ENCODE measurements at regions not wholly inside any gene's neighbourhood (a gene's known extent, or its start where the extent isn't known, plus 50 kb on each side); places are given as distances from the start of the nearest gene placed in this dataset.

DNA sequence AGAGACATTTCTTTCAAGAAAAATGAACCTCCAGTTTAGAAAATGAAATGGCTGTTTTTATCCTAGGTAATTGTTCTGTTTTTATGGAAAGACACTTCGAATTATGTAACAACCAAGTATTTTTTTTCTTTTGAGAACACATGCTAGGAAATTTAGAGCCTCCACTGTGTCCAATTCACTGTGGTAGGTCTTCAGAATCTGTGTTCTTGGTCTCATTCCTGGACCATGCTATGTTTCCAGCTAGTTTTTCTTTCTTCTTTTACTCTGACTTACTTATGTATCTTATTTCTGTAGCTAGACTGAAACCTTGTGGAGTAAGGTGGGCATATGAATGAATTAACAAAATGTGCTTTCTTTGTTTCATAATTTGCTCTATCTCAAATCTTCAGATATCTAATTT lies 391.7 kb upstream of the KLHL29 start (continued):
- TF ChIP-seq, protein P1, sequence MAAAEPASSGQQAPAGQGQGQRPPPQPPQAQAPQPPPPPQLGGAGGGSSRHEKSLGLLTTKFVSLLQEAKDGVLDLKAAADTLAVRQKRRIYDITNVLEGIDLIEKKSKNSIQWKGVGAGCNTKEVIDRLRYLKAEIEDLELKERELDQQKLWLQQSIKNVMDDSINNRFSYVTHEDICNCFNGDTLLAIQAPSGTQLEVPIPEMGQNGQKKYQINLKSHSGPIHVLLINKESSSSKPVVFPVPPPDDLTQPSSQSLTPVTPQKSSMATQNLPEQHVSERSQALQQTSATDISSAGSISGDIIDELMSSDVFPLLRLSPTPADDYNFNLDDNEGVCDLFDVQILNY (CRISPR knock-in tag; IDR thresholded peaks at IDR 0.05), result no peak
- no peak for TF ChIP-seq SP1 (CRISPR knock-in tag; conservative IDR thresholded peaks at IDR 0.05)
- TF ChIP-seq, protein P2, sequence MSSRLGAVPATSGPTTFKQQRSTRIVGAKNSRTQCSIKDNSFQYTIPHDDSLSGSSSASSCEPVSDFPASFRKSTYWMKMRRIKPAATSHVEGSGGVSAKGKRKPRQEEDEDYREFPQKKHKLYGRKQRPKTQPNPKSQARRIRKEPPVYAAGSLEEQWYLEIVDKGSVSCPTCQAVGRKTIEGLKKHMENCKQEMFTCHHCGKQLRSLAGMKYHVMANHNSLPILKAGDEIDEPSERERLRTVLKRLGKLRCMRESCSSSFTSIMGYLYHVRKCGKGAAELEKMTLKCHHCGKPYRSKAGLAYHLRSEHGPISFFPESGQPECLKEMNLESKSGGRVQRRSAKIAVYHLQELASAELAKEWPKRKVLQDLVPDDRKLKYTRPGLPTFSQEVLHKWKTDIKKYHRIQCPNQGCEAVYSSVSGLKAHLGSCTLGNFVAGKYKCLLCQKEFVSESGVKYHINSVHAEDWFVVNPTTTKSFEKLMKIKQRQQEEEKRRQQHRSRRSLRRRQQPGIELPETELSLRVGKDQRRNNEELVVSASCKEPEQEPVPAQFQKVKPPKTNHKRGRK (CRISPR knock-in tag; IDR thresholded peaks at IDR 0.05; ENCODE audit: borderline replicate concordance), result no peak
- TF ChIP-seq, protein P3, sequence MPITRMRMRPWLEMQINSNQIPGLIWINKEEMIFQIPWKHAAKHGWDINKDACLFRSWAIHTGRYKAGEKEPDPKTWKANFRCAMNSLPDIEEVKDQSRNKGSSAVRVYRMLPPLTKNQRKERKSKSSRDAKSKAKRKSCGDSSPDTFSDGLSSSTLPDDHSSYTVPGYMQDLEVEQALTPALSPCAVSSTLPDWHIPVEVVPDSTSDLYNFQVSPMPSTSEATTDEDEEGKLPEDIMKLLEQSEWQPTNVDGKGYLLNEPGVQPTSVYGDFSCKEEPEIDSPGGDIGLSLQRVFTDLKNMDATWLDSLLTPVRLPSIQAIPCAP (CRISPR knock-in tag; IDR thresholded peaks at IDR 0.05), result no peak
- TF ChIP-seq GABPB1 (CRISPR knock-in tag; IDR thresholded peaks at IDR 0.05), result no peak
- no peak for TF ChIP-seq ZBTB21 (CRISPR knock-in tag; IDR thresholded peaks at IDR 0.05; ENCODE audit: borderline replicate concordance)
- TF ChIP-seq, protein P4, sequence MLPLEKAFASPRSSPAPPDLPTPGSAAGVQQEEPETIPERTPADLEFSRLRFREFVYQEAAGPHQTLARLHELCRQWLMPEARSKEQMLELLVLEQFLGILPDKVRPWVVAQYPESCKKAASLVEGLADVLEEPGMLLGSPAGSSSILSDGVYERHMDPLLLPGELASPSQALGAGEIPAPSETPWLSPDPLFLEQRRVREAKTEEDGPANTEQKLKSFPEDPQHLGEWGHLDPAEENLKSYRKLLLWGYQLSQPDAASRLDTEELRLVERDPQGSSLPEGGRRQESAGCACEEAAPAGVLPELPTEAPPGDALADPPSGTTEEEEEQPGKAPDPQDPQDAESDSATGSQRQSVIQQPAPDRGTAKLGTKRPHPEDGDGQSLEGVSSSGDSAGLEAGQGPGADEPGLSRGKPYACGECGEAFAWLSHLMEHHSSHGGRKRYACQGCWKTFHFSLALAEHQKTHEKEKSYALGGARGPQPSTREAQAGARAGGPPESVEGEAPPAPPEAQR (CRISPR knock-in tag; IDR thresholded peaks at IDR 0.05), result no peak
- TF ChIP-seq, protein P5, sequence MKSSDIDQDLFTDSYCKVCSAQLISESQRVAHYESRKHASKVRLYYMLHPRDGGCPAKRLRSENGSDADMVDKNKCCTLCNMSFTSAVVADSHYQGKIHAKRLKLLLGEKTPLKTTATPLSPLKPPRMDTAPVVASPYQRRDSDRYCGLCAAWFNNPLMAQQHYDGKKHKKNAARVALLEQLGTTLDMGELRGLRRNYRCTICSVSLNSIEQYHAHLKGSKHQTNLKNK (CRISPR knock-in tag; IDR thresholded peaks at IDR 0.05), result no peak
- TF ChIP-seq, protein P6, sequence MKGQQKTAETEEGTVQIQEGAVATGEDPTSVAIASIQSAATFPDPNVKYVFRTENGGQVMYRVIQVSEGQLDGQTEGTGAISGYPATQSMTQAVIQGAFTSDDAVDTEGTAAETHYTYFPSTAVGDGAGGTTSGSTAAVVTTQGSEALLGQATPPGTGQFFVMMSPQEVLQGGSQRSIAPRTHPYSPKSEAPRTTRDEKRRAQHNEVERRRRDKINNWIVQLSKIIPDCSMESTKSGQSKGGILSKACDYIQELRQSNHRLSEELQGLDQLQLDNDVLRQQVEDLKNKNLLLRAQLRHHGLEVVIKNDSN (CRISPR knock-in tag; IDR thresholded peaks at IDR 0.05), result no peak
- TF ChIP-seq ZNF138 (CRISPR knock-in tag; conservative IDR thresholded peaks at IDR 0.05), result no peak
- no peak for TF ChIP-seq MYBL2 (CRISPR knock-in tag; IDR thresholded peaks at IDR 0.05)

DNA sequence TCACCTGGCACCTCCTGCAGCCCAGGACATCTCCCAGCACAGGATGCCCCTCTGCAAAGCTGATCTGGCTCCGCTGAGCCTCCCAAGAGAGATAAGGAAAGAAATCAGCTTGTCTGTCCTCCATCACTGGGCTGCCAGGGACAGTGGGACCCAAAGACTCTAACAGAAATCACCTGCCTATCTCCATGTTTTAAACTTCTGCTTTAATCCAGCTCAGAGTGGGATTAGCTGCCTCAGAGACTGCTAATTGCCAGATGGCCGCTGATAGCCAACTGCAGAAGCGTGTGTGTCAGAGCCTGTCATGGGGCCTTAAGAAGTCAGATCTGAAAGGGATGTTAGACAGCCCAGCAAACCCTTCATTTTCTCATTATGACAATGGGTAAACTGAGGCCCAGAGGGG lies 389.4 kb upstream of the KLHL29 start:
- DNase-seq (ENCODE audit: low spot score) (no peak), ATAC-seq (no peak)
- Mint-ChIP-seq H3K9me3 (no peaks in the 10 kb centered on the region), H3K27me3 (ENCODE audit: low read depth) (no peaks in the 10 kb centered on the region), H3K4me3 (no peak overlapping the region), H3K36me3 (no peaks in the 10 kb centered on the region), H3K4me1 (peaks cover under 1% of the 10 kb centered on the region; the same call in 1 of the 2 replicates), H3K27ac (no peak overlapping the region)
- no peak for TF ChIP-seq GABPB1 (CRISPR knock-in tag; IDR thresholded peaks at IDR 0.05)
- no peak for TF ChIP-seq NR1H2 (CRISPR knock-in tag; IDR thresholded peaks at IDR 0.05)
- TF ChIP-seq ATF1 (CRISPR knock-in tag; IDR thresholded peaks at IDR 0.05), result no peak
- TF ChIP-seq, protein P7, sequence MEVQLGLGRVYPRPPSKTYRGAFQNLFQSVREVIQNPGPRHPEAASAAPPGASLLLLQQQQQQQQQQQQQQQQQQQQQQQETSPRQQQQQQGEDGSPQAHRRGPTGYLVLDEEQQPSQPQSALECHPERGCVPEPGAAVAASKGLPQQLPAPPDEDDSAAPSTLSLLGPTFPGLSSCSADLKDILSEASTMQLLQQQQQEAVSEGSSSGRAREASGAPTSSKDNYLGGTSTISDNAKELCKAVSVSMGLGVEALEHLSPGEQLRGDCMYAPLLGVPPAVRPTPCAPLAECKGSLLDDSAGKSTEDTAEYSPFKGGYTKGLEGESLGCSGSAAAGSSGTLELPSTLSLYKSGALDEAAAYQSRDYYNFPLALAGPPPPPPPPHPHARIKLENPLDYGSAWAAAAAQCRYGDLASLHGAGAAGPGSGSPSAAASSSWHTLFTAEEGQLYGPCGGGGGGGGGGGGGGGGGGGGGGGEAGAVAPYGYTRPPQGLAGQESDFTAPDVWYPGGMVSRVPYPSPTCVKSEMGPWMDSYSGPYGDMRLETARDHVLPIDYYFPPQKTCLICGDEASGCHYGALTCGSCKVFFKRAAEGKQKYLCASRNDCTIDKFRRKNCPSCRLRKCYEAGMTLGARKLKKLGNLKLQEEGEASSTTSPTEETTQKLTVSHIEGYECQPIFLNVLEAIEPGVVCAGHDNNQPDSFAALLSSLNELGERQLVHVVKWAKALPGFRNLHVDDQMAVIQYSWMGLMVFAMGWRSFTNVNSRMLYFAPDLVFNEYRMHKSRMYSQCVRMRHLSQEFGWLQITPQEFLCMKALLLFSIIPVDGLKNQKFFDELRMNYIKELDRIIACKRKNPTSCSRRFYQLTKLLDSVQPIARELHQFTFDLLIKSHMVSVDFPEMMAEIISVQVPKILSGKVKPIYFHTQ (CRISPR knock-in tag; IDR thresholded peaks at IDR 0.05), result no peak
- TF ChIP-seq, protein P1 (CRISPR knock-in tag; IDR thresholded peaks at IDR 0.05), result no peak
- ChIA-PET POLR2A (no interaction called here), CTCF (no interaction called here)

Measured in WTC11 (cell line).